AG08396 (cell line): ENCODE measurements at regions not wholly inside any gene's neighbourhood (a gene's known extent, or its start where the extent isn't known, plus 50 kb on each side); places are given as distances from the start of the nearest gene placed in this dataset.
"Not testable (repeated sequence)": the region's sequence is repeated elsewhere in the genome, so short reads cannot be mapped to it uniquely, and the experiment has no call there.

ENCODE experiments used
- DNase-seq: peaks from one replicate; pipeline ENCODE4 v3.0.0; 2012; ENCODE audit warnings: low spot score, mixed read lengths

DNA sequence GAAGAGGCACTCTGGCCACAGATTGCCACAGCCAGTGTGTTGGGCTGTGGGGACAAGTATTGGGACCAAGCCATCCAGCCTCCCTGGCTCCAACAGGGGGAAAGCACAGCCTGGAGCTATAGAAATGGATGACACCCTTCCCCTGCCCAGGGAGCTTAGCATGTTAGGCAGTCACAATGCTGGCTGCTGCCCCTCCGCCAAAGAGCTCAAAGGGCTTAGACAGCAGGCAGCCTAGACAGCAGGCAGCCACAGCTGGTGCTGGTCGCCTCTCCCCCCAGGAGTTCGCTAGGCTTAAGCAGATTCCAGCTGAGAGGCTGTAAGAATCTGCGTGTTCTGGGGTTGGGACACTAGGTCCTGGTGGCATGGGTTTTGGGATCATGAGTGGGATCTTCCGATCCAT is 94.5 kb upstream of the MXRA5 start:
- DNase-seq: no peak

DNA sequence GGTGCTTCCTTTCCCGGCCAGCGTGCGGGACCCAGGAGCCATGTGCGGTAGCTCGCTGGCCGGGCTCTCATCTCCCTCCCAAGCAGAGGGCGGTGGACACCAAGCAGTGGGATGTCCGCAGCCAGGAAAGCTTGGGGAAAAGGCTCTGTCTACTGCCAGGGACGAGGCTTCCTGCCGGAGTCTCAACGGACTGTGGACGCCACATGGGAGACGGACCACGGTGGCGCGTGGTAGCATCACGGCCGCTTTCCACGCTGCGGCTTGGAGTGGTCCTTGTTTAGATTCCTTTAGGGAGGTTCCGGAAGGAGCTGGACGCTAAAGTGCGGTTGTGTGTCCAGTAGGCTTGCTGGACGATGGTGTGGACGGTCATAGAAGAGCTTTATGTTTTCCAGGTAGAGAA is 89.5 kb upstream of the MXRA5 start:
- DNase-seq: not testable (repeated sequence)

DNA sequence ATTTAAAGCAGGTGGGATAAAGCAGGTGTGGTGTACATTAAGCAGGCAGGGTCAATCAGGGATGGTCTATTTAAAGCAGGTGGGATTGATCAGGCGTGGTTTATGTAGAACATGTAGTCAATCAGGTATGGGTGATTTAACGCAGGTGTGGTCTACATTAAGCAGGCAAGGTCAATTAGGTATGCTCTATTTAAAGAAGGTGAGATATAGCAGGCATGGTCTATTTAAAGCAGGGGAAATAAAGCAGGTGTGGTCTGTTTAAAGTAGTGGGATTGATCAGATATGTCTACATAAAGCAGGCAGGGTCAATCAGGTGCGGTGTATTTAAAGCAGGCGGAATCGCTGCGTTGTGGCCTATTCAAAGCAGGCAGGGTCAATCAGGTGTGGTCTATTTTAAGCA is 88.6 kb upstream of the MXRA5 start:
- no peak for DNase-seq

DNA sequence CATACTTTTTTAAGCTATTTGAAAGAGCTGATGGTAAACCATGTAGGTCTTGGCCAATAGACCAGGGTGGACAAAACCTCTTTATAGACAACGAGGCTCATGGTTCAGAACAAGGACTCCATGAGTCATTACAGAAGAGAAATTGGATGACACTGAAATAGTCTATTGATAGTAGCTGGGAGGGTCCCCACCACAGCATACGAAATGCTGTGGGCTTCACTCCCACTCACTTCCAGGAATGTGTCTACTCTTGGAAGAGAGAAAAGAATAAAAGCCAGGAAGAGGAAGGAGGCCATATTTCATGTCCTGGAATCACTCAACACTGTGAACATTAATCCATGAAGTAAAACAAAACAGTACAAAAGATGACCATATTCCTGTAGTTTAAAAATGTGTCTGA is 82.3 kb upstream of the MXRA5 start:
- no peak for DNase-seq

DNA sequence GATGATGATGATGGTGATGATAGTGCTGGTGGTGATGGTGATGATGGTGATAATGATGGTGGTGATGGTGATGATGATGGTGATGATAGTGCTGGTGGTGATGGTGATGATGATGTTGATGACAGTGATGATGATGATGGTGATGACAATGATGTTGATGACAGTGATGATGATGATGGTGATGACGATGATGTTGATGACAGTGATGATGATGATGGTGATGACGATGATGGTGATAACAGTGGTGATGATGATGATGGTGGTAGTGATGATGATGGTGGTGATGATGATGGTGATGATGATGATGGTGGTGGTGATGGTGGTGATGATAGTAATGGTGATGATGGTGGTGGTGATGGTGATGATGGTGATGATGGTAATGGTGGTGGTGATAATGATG is 80.1 kb upstream of the MXRA5 start:
- no peak for DNase-seq

DNA sequence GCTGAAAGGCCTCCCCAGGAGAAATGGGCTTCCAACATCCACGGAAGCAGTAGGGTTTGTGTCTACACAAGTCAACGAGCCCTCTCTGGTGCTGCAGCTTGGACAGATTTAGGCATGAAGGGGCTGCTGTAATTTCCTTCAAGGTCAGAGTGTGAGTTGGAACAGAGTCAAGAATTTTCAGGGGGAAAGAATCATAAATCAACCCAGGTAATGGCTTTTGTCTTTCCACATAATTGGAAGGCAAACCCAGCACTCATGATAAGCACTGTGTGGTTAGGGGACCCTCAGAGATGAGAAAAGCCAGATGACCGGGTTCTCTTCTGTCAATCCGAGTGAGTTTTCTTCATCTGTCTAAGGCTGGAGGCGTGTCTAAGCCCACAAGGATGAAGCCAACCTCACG is 78.6 kb upstream of the MXRA5 start:
- DNase-seq: no peak

DNA sequence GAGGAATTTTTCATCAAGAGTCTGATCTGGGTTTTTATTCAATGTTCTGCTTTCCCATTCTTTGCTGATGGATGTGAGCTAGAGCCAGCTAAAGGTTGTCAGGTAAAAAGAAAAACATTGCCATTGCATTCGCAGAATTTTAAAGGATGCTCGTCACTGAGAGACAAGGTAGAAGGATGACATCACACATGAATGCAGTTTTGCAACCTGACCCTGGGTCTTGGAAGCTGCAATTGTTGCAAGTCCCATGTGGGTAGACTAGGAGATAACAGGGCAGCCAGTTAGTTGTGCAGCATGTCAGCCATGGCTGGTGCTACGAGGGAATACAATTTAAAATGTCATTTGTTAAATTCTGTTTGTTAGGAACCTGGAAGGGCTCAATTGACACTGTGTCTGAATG is 73.9 kb upstream of the MXRA5 start:
- DNase-seq: no peak

DNA sequence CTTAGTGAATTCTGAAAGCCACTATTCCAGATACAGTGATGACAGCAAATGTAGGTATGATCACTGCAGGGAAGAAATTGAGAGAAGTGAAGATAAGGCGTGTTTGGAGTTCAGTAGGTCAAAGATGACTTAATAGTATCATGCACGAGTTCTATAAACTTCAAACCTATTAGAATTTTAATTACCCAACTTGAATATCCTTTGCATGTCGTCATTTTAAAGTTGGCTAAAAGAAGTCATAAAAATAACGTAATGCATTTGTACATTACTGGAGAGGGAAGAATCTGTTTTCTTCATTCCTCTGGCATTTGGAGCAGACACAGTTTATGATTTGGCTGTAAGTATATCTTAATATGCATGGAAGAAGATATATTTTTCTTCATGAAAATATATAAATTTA is 68.6 kb upstream of the MXRA5 start:
- no peak for DNase-seq

DNA sequence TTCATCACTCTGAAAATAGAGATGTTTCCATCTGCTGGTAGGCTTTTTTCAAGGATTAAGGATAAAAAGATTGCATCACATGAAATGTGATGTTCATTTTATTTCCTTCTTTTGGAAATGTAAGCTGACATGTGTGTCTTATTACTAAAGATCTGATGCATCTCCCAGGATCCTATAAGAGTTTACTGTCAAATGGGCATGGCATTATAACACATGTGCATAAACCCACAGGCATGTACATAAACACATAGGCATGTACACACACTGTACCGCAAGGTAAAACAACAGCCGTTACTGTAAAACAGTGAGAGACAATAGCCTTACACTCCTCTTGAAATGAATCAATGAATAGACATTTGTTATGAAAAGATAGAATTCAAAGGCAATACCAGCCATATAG is 65.2 kb upstream of the MXRA5 start:
- DNase-seq: not testable (repeated sequence)

DNA sequence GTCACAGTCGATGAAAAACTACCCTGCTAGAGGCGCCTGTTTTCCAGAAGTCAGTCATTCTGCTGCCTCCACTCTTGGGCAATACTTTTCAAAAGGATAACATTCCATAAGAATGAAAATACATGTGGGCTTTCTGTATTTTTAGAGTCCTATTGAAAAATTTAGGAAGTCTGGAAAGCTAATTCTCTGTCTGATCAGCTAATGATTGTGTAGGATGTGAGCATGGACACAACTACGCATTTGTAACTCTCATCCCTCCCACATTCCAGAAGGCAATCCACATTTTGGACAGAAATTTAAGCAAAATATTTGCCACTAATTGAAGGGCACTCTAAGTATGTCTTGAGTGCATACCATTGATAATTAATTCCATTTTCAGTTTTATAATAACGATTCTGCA is 63.5 kb upstream of the MXRA5 start:
- not testable (repeated sequence) for DNase-seq

DNA sequence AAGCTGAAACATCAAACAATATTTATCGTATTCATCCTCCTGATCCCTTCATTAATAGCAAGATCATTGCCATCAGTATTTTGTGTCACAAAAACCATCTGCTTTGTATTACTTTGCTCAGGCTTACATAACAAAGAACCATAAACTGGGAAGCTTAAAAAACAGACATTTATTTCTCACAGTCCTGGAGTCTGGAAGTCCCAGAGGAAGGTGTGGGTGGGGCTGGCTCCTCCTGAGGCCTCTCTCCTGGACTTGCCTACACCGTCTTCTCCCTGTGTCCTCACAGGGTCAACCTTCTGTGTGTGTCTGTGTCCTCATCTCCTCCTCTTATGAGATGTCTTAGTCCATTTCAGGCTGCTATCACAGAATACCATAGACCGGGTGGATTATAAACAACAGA is 61.3 kb upstream of the MXRA5 start:
- DNase-seq: no peak

DNA sequence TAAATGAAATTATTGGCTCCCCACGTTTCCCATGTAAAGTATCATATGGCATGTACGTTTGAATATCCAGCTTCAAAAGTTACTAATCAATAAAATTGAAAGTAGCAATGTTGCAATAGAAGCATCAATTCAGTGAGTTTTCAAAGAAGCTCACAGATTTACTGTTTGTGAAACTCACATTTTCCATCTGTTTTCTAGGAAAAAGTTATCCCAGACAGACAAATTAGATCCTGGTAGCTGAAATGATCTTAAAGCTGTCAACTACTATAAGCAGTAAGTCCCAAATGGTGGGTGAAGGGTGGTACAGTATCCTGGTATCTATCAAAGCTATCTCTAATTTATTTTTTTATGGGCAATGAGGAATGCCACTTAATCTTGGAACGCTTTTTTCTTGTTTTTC is 60.7 kb upstream of the MXRA5 start:
- DNase-seq: no peak

DNA sequence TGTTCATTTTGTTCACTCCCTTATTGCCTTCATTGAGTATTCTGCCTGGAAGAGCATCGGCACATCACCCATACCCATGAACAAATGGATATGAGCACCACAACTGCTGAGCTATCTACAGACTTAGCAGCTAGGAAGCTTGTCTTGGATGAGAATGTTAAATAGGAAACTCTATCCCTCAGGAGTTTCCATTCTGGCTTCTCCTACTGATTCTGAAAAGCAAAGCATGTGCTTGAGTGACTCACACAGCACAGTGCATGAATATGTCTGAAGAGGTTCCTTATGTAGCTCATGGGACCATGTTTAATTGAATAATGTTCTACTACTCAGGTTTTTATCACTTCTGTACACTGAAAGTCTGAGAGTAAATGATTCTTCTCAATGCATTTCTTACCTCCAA is 57.3 kb upstream of the MXRA5 start:
- DNase-seq: no peak
